IMR-90 (cell line): ENCODE measurements at regions not wholly inside any gene's neighbourhood (a gene's known extent, or its start where the extent isn't known, plus 50 kb on each side); places are given as distances from the start of the nearest gene placed in this dataset.

Experiments used
- ATAC-seq: fragments of 200-7000 bp; cut with Tn5 transposase; 2 replicates; pipeline ENCODE4 v1.9.1; 2020; ENCODE audit warnings: low read depth, mild to moderate bottlenecking, moderate library complexity
- BruUV-seq: library from RNA; stranded (reverse); fragments of 400-500 nt; replicated peaks from 2 replicates; lab custom pipeline; 2021; lab: Mats Ljungman, UMichigan
- CTCF ChIA-PET: fragments of 300-600 bp; formaldehyde crosslinking; extraction: SDS; loops from one replicate; lab custom pipeline; 2021; ENCODE audit warnings: antibody characterized with exemption; lab: Yijun Ruan, JAX
- POLR2A ChIA-PET: fragments of 300-600 bp; sonication (Branson Sonifier 250); formaldehyde crosslinking; loops from one replicate; lab custom pipeline; 2022; ENCODE audit warnings: antibody characterized with exemption; ENCODE audit not compliant: unreplicated experiment; lab: Charles Lee
- DNase-seq: peaks from one replicate; pipeline ENCODE4 v3.0.0; 2013
- H2AFZ ChIP-seq: replicated peaks from 2 replicates; pipeline ENCODE3; 2013; ENCODE audit warnings: low read length, mild to moderate bottlenecking; ENCODE audit not compliant: poor library complexity
- H2AK5ac ChIP-seq: 2 replicates; pipeline ENCODE4 v1.6.1; 2013; ENCODE audit warnings: low read depth, low read length, inconsistent platforms
- H2AK9ac ChIP-seq: replicated peaks from 2 replicates; pipeline ENCODE3; 2013; ENCODE audit warnings: mild to moderate bottlenecking, low read depth, low read length, moderate library complexity; ENCODE audit not compliant: poor library complexity
- H2BK120ac ChIP-seq: 2 replicates; pipeline ENCODE4 v1.6.1; 2013; ENCODE audit warnings: low read depth, low read length, inconsistent platforms
- H2BK15ac ChIP-seq: 3 replicates; pipeline ENCODE4 v1.6.1; 2013; ENCODE audit warnings: low read depth, low read length, inconsistent platforms
- H2BK20ac ChIP-seq: 2 replicates; pipeline ENCODE4 v1.6.1; 2013; ENCODE audit warnings: low read depth, mild to moderate bottlenecking, inconsistent platforms, low read length, moderate library complexity
- H2BK5ac ChIP-seq: 2 replicates; pipeline ENCODE4 v1.6.1; 2013; ENCODE audit warnings: mild to moderate bottlenecking, low read depth, low read length, inconsistent platforms; ENCODE audit not compliant: poor library complexity, severe bottlenecking
- H3K14ac ChIP-seq: replicated peaks from 2 replicates; pipeline ENCODE4 v1.6.1; 2013; ENCODE audit warnings: low read depth, low read length, inconsistent platforms
- H3K18ac ChIP-seq: 2 replicates; pipeline ENCODE4 v1.6.1; 2013; ENCODE audit warnings: low read depth, low read length, control low read depth
- H3K23ac ChIP-seq: 2 replicates; pipeline ENCODE4 v1.6.1; 2013; ENCODE audit warnings: low read depth, low read length, inconsistent platforms
- H3K27ac ChIP-seq: 2 replicates; pipeline ENCODE4 v1.5.1; 2013; ENCODE audit warnings: mild to moderate bottlenecking, control low read depth, low read length; ENCODE audit not compliant: insufficient read depth
- H3K27me3 ChIP-seq: 2 replicates; pipeline ENCODE4 v1.6.1; 2013; ENCODE audit warnings: low read length; ENCODE audit not compliant: control insufficient read depth, insufficient read depth
- H3K36me3 ChIP-seq: 2 replicates; pipeline ENCODE4 v1.6.1; 2013; ENCODE audit warnings: low read length, mixed read lengths; ENCODE audit not compliant: control insufficient read depth, insufficient read depth
- H3K4ac ChIP-seq: 2 replicates; pipeline ENCODE4 v1.6.1; 2013; ENCODE audit warnings: low read depth, low read length, inconsistent platforms
- H3K4me1 ChIP-seq: 2 replicates; pipeline ENCODE4 v1.6.1; 2013; ENCODE audit warnings: low read length, mixed read lengths; ENCODE audit not compliant: control insufficient read depth, insufficient read depth
- H3K4me2 ChIP-seq: 2 replicates; pipeline ENCODE4 v1.6.1; 2013; ENCODE audit warnings: low read depth, mild to moderate bottlenecking, control low read depth, low read length, moderate library complexity
- H3K4me3 ChIP-seq: 2 replicates; pipeline ENCODE4 v1.5.1; 2013; ENCODE audit warnings: low read depth, mild to moderate bottlenecking, control low read depth, low read length, moderate library complexity; ENCODE audit not compliant: insufficient read depth
- H3K56ac ChIP-seq: 2 replicates; pipeline ENCODE4 v1.6.1; 2013; ENCODE audit warnings: low read length, inconsistent platforms; ENCODE audit not compliant: insufficient read depth; ENCODE audit errors: extremely low read depth
- H3K79me1 ChIP-seq, 2 experiments: 2 replicates each; pipeline ENCODE4 v1.6.1; 2013; ENCODE audit warnings: low read length in 2 of 2, inconsistent platforms in 1 of 2, low read depth in 1 of 2
- H3K9ac ChIP-seq: 2 replicates; pipeline ENCODE4 v1.6.1; 2013; ENCODE audit warnings: low read depth, low read length, control low read depth
- H3K9me1 ChIP-seq: 2 replicates; pipeline ENCODE4 v1.6.1; 2013; ENCODE audit warnings: low read length, inconsistent platforms; ENCODE audit not compliant: insufficient read depth
- H3K9me3 ChIP-seq: 2 replicates; pipeline ENCODE4 v1.6.1; 2013; ENCODE audit warnings: low read length; ENCODE audit not compliant: control insufficient read depth, insufficient read depth
- H4K20me1 ChIP-seq: 2 replicates; pipeline ENCODE4 v1.6.1; 2013; ENCODE audit warnings: low read length, inconsistent platforms; ENCODE audit not compliant: insufficient read depth
- H4K5ac ChIP-seq: 2 replicates; pipeline ENCODE4 v1.6.1; 2013; ENCODE audit warnings: mild to moderate bottlenecking, low read depth, low read length, control low read depth
- H4K8ac ChIP-seq, 2 experiments: 2 replicates each; pipeline ENCODE4 v1.6.1; 2013; ENCODE audit warnings: low read depth in 2 of 2, low read length in 2 of 2, control low read depth in 1 of 2, inconsistent platforms in 1 of 2
- H4K91ac ChIP-seq: 2 replicates; pipeline ENCODE4 v1.6.1; 2013; ENCODE audit warnings: low read depth, low read length, inconsistent platforms; ENCODE audit not compliant: insufficient read depth
- BHLHE40 ChIP-seq: fragments of 150-350 bp; IDR thresholded peaks from 2 replicates; pipeline ENCODE4 v1.6.1; 2016; ENCODE audit warnings: mild to moderate bottlenecking, low read depth, low read length
- CEBPB ChIP-seq: IDR thresholded peaks from 2 replicates; pipeline ENCODE4 v1.6.1; 2012; ENCODE audit warnings: low read depth, low read length, improper control_type of control experiment
- CHD1 ChIP-seq: IDR thresholded peaks from 2 replicates; pipeline ENCODE4 v1.6.1; 2012; ENCODE audit warnings: low read depth, low read length, improper control_type of control experiment
- CTCF ChIP-seq: conservative IDR thresholded peaks from 2 replicates; pipeline ENCODE4 v1.5.1; 2012; ENCODE audit warnings: mild to moderate bottlenecking, low read depth, low read length, improper control_type of control experiment
- FOS ChIP-seq: fragments of 150-350 bp; IDR thresholded peaks from 2 replicates; pipeline ENCODE4 v1.6.1; 2016; ENCODE audit warnings: low read depth, low read length
- MAFK ChIP-seq: IDR thresholded peaks from 2 replicates; pipeline ENCODE4 v1.6.1; 2012; ENCODE audit warnings: low read depth, low read length, improper control_type of control experiment
- MAZ ChIP-seq: IDR thresholded peaks from 2 replicates; pipeline ENCODE4 v1.6.1; 2012; ENCODE audit warnings: low read depth, mild to moderate bottlenecking, low read length, improper control_type of control experiment, moderate library complexity, borderline replicate concordance
- MXI1 ChIP-seq: IDR thresholded peaks from 2 replicates; pipeline ENCODE4 v1.6.1; 2012; ENCODE audit warnings: low read depth, mild to moderate bottlenecking, low read length, moderate library complexity, borderline replicate concordance
- NFE2L2 ChIP-seq: fragments of 150-350 bp; IDR thresholded peaks from 2 replicates; pipeline ENCODE4 v1.6.1; 2016; ENCODE audit warnings: low read depth, mild to moderate bottlenecking, low read length
- POLR2A ChIP-seq: IDR thresholded peaks from 2 replicates; pipeline ENCODE4 v1.6.1; 2012; ENCODE audit warnings: mild to moderate bottlenecking, low read depth, low read length
- RAD21 ChIP-seq: IDR thresholded peaks from 2 replicates; pipeline ENCODE4 v1.6.1; 2012; ENCODE audit warnings: low read length, improper control_type of control experiment
- RCOR1 ChIP-seq: IDR thresholded peaks from 2 replicates; pipeline ENCODE4 v1.6.1; 2012; ENCODE audit warnings: mild to moderate bottlenecking, low read length, improper control_type of control experiment; ENCODE audit not compliant: insufficient replicate concordance
- RFX5 ChIP-seq: IDR thresholded peaks from 2 replicates; pipeline ENCODE4 v1.8.0; 2012; ENCODE audit warnings: low read depth, mild to moderate bottlenecking, low read length, moderate library complexity
- SMC3 ChIP-seq: fragments of 150-350 bp; IDR thresholded peaks from 2 replicates; pipeline ENCODE4 v1.6.1; 2016; ENCODE audit warnings: low read depth, mild to moderate bottlenecking, antibody characterized with exemption, low read length, moderate library complexity
- USF2 ChIP-seq: fragments of 150-350 bp; IDR thresholded peaks from 2 replicates; pipeline ENCODE4 v1.6.1; 2017; ENCODE audit warnings: mild to moderate bottlenecking, antibody characterized with exemption, low read length, low read depth
- WGBS, 2 experiments: methylation state at CpG; one replicate each; pipeline versions ENCODE4 v1.1.5 to v1.1.7; 2013; ENCODE audit warnings: missing lambda C conversion rate in 2 of 2; ENCODE audit not compliant: insufficient read length in 1 of 2; ENCODE audit errors: extremely low coverage in 2 of 2; 5-methylcytosine and 5-hydroxymethylcytosine counted together
- dilution Hi-C: fragments of 300-500 bp; cut with HindIII; formaldehyde crosslinking; loops from one replicate; pipeline ENCODE4 v1.14.3; 2018; ENCODE audit warnings: low sequenced_read_pairs; ENCODE audit not compliant: unreplicated experiment
- in situ Hi-C: fragments of 300-500 bp; cut with MboI; formaldehyde crosslinking; loops from 3 replicates; pipeline ENCODE4 v1.14.3; 2019; ENCODE audit warnings: low sequenced_read_pairs, inconsistent platforms, mixed read lengths
- intact Hi-C: fragments of 100-400 bp; cut with micrococcal nuclease; formaldehyde crosslinking; loops from 2 replicates; pipeline ENCODE4 v1.10.0; 2022
- TF ChIP-seq, protein P1 (sequence below): fragments of 150-350 bp; IDR thresholded peaks from 2 replicates; pipeline ENCODE4 v1.6.1; 2016; ENCODE audit warnings: low read depth, mild to moderate bottlenecking, low read length, moderate library complexity, borderline replicate concordance

DNA sequence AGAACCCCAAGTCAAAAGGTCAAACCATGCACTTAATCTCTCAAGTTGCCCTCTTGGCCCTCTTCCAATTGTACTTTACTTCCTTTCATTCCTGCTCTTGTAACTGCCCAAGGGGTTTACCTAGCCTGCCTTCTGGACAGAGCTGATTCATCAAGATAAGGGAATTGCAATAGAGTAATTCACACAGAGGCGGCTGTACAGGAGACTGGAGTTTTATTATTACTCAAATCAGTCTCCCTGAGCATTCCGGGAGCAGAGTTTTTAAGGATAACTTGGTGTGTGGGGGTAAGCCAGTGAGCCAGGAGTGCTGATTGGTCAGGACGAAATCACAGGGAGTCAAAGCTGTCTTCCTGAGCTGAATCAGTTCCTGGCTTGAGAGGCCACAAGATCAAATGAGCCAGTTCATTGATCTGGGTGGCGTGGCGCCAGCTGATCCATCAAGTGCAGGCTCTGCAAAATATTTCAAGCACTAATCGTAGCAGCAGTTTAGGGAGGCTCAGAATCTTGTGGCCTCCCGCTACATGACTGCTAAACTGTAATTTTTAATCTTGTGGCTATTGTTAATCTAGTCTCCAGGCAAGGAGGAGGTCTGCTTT, 590.0 kb downstream of the EPHA3 start:
- ATAC-seq (no peak), DNase-seq (no peak)
- peaks cover 3% of the 10 kb centered on the region; the same call in 1 of the 2 replicates for H3K9me3 ChIP-seq
- TF ChIP-seq RFX5 (no peak), USF2 (no peak), POLR2A (no peak), MAZ (no peak), RAD21 (no peak), CTCF (no peak), CEBPB (no peak), MAFK (no peak), MXI1 (no peak), SMC3 (no peak), FOS (no peak), BHLHE40 (no peak), NFE2L2 (no peak), CHD1 (no peak), RCOR1 (no peak)
- TF ChIP-seq, protein P1, sequence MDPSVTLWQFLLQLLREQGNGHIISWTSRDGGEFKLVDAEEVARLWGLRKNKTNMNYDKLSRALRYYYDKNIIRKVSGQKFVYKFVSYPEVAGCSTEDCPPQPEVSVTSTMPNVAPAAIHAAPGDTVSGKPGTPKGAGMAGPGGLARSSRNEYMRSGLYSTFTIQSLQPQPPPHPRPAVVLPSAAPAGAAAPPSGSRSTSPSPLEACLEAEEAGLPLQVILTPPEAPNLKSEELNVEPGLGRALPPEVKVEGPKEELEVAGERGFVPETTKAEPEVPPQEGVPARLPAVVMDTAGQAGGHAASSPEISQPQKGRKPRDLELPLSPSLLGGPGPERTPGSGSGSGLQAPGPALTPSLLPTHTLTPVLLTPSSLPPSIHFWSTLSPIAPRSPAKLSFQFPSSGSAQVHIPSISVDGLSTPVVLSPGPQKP: no peak
- H4K5ac ChIP-seq: no peak overlapping the region
- WGBS, 2 experiments: 73% methylated on average over 1 of the region's 7 CpGs; no CpG with 5 or more reads in 1 of the 2 experiments
- H3K27me3 ChIP-seq: no peaks in the 10 kb centered on the region
- no peak overlapping the region for H3K4ac ChIP-seq
- ChIA-PET POLR2A (no interaction called here), CTCF (no interaction called here)
- H2AK9ac ChIP-seq: no peak overlapping the region
- no peak overlapping the region for H2BK120ac ChIP-seq
- intact Hi-C loops (no loop called here), in situ Hi-C loops (no loop called here), dilution Hi-C loops (no loop called here)
- no peak overlapping the region for H3K9ac ChIP-seq
- H3K36me3 ChIP-seq: no peaks in the 10 kb centered on the region
- no peak overlapping the region for H4K91ac ChIP-seq
- H2BK15ac ChIP-seq: no peak overlapping the region
- no peak overlapping the region for H3K56ac ChIP-seq
- H4K8ac ChIP-seq: no peak overlapping the region
- H3K18ac ChIP-seq: no peak overlapping the region
- no peak overlapping the region for H2AK5ac ChIP-seq
- no peak overlapping the region for H3K14ac ChIP-seq
- no peaks in the 10 kb centered on the region for H4K20me1 ChIP-seq
- no peak overlapping the region for H2BK5ac ChIP-seq
- no peak overlapping the region for H3K23ac ChIP-seq
- no peaks in the 10 kb centered on the region for H3K79me1 ChIP-seq
- no peaks in the 10 kb centered on the region for H3K4me1 ChIP-seq
- no peak overlapping the region for H3K27ac ChIP-seq
- no peak overlapping the region for H3K4me2 ChIP-seq
- H2BK20ac ChIP-seq: no peak overlapping the region
- no peaks in the 10 kb centered on the region for H3K9me1 ChIP-seq
- no TSS peak for BruUV-seq
- H3K4me3 ChIP-seq: no peak overlapping the region
- no peak overlapping the region for H2AFZ ChIP-seq
